ENCODE measurements at regions not wholly inside any gene's neighbourhood (a gene's known extent, or its start where the extent isn't known, plus 50 kb on each side); places are given as distances from the start of the nearest gene placed in this dataset.

GRCh38 chr20:19880256-19881079 lies 122.4 kb downstream of the RIN2 start:
- 91 to 93% (median 92%) methylated on average over 10 of the region's 10 CpGs for WGBS, 4 donors
- Histone ChIP-seq H3K4me1 (peaks cover 0 to 38% (median 20%) of the 10 kb centered on the region in 12 donors), H3K4me3 (no peak overlapping the region), H3K36me3 (peaks cover 0 to 11% (median 0%) of the 10 kb centered on the region in 9 donors), H3K9me3 (no peaks in the 10 kb centered on the region), H3K27me3 (no peaks in the 10 kb centered on the region), H3K27ac (no peak overlapping the region)
- no peak for DNase-seq
- ATAC-seq, result no peak
- intact Hi-C loops (cut with DNase I), result loop anchor here in 6 of 10 donors (10.0 kb wide), 4 partner anchors 56 to 186 kb away; no protein-coding TSS in a partner anchor
- no peak for TF ChIP-seq POLR2A (IDR thresholded peaks at IDR 0.05)
- TF ChIP-seq, protein P1, sequence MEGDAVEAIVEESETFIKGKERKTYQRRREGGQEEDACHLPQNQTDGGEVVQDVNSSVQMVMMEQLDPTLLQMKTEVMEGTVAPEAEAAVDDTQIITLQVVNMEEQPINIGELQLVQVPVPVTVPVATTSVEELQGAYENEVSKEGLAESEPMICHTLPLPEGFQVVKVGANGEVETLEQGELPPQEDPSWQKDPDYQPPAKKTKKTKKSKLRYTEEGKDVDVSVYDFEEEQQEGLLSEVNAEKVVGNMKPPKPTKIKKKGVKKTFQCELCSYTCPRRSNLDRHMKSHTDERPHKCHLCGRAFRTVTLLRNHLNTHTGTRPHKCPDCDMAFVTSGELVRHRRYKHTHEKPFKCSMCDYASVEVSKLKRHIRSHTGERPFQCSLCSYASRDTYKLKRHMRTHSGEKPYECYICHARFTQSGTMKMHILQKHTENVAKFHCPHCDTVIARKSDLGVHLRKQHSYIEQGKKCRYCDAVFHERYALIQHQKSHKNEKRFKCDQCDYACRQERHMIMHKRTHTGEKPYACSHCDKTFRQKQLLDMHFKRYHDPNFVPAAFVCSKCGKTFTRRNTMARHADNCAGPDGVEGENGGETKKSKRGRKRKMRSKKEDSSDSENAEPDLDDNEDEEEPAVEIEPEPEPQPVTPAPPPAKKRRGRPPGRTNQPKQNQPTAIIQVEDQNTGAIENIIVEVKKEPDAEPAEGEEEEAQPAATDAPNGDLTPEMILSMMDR (IDR thresholded peaks at IDR 0.05), result no peak

DNA sequence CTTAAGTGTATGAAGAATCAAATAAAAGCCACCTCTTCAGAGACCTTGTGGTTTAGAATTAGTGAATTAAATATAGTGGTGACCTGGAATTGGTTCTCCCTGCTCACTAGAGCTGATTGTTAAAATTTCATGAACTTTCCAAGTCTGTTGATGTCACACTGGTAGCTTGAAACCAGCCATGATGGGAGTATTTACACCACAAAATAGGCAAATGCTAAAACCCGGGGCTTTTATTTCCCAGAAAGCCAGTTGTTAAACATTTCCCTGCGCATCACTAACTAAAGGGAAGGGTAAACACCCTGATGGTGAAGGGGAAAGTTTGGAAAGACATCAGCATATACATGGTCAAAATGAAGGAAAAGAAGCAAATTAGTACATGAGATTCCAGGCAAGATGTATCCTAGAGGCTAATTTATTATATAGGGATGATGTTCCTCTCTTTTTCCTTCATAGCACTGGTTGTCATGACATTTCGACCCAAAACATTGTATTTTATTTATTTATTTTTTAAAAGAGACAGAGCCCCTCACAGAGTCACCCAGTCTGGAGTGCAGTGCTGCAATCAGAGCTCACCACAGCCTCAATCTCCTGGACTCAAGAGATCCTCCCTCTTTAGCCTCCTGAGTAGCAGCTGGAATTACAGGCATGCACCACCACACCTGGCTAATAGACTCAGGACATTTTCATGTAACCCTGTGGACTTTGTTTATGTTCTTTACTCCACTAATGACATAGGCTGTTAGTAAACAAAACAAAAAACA lies 123.2 kb downstream of the RIN2 start:
- H3K9me3 ChIP-seq, result no peaks in the 10 kb centered on the region
- intact Hi-C loops (cut with DNase I), result loop anchor here in 6 of 10 donors (10.0 kb wide), 4 partner anchors 56 to 186 kb away; no protein-coding TSS in a partner anchor
- peaks cover 0 to 39% (median 19%) of the 10 kb centered on the region in 12 donors for H3K4me1 ChIP-seq
- no peak overlapping the region for H3K4me3 ChIP-seq
- no peaks in the 10 kb centered on the region for H3K27me3 ChIP-seq
- ATAC-seq, result no peak
- H3K27ac ChIP-seq, result no peak overlapping the region
- H3K36me3 ChIP-seq, result peaks cover 0 to 11% (median 0%) of the 10 kb centered on the region in 9 donors
- DNase-seq, result no peak
- WGBS, 4 donors, result 94 to 98% (median 96%) methylated on average over 3 of the region's 3 CpGs
- TF ChIP-seq, protein P1 (IDR thresholded peaks at IDR 0.05), result no peak
- no peak for TF ChIP-seq POLR2A (IDR thresholded peaks at IDR 0.05)

- DNase-seq, result no peak
- peaks cover 0 to 11% (median 0%) of the 10 kb centered on the region in 9 donors for H3K36me3 ChIP-seq
- intact Hi-C loops (cut with DNase I), result loop anchor here in 6 of 10 donors (10.0 kb wide), 4 partner anchors 57 to 187 kb away; no protein-coding TSS in a partner anchor
- H3K27me3 ChIP-seq, result no peaks in the 10 kb centered on the region
- ATAC-seq, result no peak
- peaks cover 0 to 39% (median 19%) of the 10 kb centered on the region in 12 donors for H3K4me1 ChIP-seq
- H3K4me3 ChIP-seq, result no peak overlapping the region
- no peaks in the 10 kb centered on the region for H3K9me3 ChIP-seq
- no peak for TF ChIP-seq POLR2A (IDR thresholded peaks at IDR 0.05)
- TF ChIP-seq, protein P1 (IDR thresholded peaks at IDR 0.05), result no peak
- no peak overlapping the region for H3K27ac ChIP-seq
- 83 to 97% (median 94%) methylated on average over 3 of the region's 3 CpGs for WGBS, 4 donors
Observed at GRCh38 chr20:19881990-19882389, 123.9 kb downstream of the RIN2 start.

GRCh38 chr20:19882446-19882845 lies 124.4 kb downstream of the RIN2 start:
- DNase-seq, result no peak
- intact Hi-C loops (cut with DNase I), result loop anchor here in 6 of 10 donors (10.0 kb wide), 4 partner anchors 58 to 188 kb away; no protein-coding TSS in a partner anchor
- Histone ChIP-seq H3K9me3 (no peaks in the 10 kb centered on the region), H3K4me3 (no peak overlapping the region), H3K27me3 (no peaks in the 10 kb centered on the region), H3K4me1 (peaks cover 0 to 39% (median 21%) of the 10 kb centered on the region in 12 donors), H3K36me3 (peaks cover 0 to 11% (median 0%) of the 10 kb centered on the region in 9 donors), H3K27ac (no peak overlapping the region)
- TF ChIP-seq, protein P1 (IDR thresholded peaks at IDR 0.05), result no peak
- no peak for TF ChIP-seq POLR2A (IDR thresholded peaks at IDR 0.05)
- no peak for ATAC-seq
- WGBS, 4 donors, result 79 to 97% (median 95%) methylated on average over 3 of the region's 3 CpGs

Data from heart left ventricle (tissue), 16 donors.